NCI-H146 treated with DMSO at 0.1 percent for 48 hours (cell line): ENCODE measurements at regions not wholly inside any gene's neighbourhood (a gene's known extent, or its start where the extent isn't known, plus 50 kb on each side); places are given as distances from the start of the nearest gene placed in this dataset.
A peak's percentile ranks its signal among the peaks of the same experiment; 100 is the strongest.

ENCODE experiments used
- DNase-seq: peaks from one replicate; lab custom pipeline; 2025; ENCODE audit not compliant: unreplicated experiment; lab: John Stamatoyannopoulos, UW

DNA sequence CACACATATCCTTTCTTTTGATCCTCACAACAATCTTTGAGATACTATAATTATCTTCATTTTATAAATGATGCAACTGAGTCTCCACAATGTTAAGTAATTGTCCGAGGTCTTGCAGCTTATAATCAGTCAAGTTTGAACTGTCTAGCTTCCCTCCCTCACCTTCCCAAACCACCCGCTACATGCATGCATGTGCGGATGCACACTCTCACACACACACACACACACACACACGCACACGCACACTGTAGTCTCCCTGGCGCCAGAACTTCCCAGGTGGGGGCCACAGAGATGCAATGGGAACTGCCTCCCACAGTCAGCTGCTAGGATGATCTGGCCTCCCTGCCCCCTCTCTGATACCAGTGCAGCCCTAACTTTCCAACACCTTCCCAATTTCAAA lies 501.3 kb downstream of the BUD13 start:
- DNase-seq = no peak

DNA sequence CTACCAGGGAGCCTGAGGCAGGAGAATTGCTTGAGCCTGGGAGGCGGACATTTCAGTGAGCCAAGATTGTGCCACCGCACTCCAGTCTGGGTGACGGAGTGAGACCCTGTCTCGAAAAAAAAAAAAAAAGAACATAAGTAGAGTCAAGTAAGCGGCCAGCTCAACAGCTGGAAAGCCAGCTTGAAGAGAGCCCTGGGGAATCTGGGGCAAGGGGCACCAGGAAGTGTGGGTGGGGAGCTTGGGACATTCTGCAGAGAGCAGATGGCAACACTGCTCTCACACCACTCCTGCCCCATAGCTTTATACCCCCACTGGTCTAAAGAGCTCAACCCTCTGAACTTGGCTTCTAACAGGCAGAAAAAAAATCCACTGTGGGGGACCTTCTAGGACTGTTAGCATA lies 505.6 kb downstream of the BUD13 start:
- no peak for DNase-seq

DNA sequence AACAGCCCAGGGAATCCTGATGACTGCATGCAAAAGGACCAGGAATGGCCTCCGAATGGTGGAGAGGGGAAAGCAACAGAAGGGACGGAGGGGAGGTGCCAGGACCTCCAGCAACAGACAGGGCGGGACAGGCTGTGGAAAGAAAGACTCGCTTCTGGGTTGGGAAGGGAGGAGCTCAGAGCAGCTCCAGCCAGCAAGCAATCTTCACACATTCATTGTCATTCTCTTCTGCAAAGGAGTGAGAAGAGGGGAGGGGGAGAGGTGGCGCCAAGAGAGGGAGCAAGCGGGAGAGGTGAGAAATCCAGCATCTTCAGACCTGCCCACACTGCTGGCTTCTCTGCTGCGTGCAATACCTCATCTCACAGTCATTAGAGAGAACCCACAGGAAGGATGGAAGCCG lies 509.0 kb downstream of the BUD13 start:
- DNase-seq = no peak

DNA sequence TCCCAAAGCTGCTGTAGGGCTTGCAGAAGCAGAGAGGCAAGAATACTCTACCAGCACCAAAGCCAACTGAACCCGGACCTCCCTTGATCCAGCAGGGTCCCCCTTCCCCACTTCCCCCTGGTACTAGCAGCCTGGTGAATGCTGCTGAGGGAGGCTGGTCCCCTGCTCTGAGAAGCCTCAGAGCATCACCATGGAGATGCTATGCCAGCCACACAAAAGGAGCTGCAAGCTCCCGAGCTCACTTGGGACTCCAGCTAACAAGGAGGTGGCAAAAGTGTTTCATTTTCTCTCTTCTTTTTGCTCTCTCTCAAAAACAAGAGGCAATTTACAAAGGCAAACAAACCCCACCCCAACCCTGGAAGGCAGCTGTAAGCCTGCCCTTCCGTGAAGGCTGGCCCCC lies 509.8 kb downstream of the BUD13 start:
- no peak for DNase-seq

DNA sequence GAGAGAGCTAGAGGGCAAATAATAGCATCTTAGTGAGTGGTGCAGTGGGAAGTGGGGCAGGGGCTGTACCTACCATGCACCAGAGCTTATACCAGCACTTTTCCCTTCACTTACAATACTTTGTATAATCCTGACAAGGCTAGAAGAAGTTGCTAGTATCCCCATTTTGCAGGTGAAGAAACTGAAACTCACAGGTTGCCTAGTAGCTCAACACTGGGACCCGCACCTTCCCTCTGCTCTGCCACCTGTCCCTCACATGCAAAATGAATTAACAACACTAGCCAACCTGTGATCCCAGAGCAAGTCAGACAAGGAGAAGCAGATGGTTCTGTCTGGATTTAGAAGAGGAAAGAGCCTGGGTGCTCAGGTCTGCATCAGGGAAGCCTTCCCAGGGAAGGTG lies 510.4 kb downstream of the BUD13 start:
- DNase-seq = no peak

DNA sequence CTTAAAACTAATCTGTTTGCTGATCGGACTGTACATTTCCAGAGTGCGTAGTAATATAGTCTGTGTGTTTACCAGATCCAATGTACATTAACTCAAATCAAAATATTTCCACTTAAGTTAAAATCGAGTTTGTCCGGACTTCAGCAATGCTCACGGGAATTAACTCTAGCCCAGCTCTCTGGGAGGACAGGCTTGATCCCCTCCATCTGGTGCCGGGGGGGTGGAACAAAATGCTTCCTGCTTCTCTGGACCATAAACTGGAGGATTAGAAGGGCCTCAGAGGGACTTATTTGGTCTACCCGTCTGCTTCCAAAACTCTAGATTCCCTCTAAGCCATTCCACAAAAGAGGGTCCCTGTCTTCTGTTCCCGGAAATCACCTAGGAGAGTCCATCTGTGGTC lies 511.2 kb downstream of the BUD13 start:
- DNase-seq = no peak

DNA sequence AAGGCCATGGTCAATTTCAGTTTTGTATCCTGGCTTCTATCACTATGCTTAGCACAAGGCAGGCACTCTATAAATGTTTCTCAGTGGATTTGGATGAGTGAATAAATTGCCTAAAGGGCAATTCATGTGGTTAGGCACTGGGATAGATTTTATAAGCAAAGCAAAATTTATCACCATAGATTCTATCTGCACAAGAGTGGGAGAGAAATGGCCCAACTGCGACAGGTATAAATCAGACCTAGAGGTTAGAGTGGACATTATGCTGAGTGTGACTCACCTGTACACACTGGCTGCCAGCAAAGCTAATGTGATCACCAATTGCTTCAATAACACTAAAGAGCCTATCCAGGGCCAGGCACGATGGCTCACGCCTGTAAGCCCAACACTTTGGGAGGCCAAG lies 514.0 kb downstream of the BUD13 start:
- DNase-seq = no peak

DNA sequence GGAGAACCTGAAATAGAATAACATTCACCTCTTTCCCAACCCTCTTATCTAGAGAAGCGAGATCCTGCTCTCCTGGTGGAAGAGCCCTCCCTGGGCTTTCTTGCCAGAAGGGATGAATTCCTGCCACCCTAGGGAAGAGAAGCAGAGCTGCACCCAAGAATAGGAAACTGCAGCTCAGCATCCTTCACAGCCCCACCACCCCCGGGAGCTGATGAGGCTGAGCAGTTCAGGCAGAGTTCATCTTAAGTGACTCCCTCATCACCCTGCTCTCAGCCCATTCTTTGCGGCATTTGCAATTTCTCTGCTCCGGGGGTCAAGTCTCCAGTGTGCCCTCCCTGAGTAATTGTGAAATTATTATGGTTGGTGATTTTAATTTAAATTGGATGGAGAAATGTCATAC lies 514.9 kb downstream of the BUD13 start:
- DNase-seq = no peak

DNA sequence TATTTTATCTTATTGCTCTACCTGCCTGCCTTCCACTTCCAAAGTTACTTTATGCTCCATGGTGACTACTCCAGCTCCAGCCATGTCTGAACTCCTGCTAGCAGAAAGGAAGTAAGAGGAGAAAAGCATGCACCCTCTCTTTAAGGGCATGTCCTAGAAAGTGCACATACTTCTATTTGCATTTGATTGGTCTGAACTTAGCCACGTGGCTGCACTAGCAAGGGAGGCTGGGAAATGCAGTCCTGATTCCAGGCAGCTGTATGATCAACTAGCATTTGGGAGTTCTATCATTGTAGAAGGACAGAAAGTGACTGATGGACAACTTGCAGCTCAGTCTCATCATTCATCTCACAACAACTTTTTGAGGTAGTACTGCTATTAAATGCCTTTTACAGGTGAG lies 515.7 kb downstream of the BUD13 start:
- no peak for DNase-seq

DNA sequence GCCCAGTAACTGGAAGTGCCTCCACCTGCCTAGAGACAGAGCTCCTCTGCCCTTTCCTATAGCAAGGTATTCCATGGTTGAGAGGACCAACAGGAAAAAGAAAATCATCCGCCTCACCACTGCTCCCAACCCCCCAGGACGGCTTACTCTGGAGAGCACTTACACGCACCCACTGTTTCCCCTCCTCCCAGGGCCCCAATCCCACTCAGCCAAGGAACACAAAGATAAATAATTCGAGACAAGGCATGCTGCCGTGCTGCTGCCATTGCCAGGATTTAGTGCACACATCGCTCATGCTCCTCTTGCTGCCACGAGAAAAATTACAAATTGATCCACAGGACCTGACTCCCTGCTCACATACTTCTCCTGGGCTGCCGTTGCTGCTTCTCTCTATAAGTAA lies 516.6 kb downstream of the BUD13 start:
- no peak for DNase-seq

DNA sequence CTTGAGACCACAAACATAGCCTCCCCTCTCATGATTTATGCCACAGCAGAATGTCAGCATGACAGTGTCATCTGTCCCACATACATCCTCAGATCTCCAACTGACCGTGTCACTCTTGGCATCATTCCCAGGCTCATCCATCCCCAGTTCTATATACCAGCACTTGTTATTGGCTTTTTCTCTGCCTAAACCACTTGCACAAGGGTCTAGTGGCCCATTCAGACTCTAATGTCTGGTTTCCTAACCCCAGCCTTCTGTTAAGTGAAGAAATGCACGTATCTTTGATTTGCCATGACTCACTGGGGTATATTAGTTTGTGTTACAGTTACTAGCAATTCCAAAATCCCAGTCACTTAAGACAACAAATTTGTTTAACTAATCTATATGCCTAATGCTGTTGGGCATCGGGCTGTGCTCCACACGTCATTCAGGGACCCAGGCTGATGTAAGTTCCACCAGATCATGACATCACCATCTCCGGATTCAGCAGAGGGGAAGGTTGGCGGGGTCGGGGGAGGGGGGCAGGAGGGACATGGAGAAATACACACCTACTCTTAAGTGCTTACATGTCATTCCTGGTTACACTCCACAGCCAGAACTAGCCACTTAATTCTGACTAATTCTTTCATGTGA lies 517.4 kb downstream of the BUD13 start:
- no peak for DNase-seq

DNA sequence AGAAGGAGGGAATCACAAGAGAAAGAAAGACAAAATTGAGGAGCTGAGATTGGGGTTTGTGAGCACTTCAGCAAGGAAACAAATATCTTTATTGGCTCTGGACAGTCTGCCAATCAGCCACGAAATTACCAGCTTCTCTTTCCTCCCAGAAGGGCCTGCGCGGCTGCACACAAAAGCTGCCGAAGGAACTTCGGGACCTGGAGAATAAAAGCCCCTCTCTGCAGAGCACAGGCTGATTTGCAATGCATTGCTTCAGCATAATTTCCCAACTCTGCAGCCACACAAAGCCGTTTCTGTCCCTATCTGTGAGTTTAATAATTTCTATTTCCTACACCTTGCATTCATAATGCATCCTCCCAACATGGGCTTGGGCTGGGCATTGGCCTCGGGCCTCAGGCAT lies 522.6 kb downstream of the BUD13 start:
- no peak for DNase-seq

DNA sequence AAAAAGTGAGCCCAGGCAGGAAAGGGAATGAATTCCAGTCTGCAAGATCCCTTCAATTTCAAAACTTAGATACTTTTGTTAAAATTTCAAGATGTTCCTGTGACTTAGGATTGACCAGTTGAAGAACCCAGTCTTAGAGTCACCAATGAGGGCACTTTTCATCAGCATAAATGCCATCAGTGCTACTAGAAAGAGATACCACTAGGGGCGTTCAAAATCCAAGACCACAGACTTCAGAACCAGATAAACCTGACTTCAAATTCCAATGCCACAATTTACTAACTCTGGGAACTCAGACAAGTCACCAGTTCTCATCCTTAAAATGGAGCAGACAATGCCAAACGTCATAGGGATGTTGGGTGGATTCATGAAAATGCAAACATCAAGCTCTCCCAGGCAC lies 523.2 kb downstream of the BUD13 start:
- DNase-seq = no peak

DNA sequence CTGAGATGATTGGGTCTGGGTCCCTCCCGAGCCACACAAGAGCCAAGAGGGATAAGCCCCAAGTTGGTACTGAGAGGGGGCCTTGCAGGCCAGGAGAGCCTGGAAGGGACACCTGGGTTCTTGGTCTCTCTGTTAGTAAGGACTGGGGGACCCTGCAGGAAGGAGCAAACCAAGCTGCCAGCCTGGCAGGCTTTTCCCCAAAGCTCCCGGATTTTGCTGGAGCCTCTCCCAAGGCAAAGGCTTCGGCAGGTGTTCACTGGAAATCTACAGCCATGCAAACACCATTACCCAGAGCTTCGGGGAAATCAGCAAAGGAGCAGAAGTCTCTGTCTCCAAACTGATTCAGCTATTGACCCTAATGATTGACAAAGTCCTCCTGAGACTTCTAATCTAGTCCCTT lies 527.9 kb downstream of the BUD13 start:
- DNase-seq = no peak

DNA sequence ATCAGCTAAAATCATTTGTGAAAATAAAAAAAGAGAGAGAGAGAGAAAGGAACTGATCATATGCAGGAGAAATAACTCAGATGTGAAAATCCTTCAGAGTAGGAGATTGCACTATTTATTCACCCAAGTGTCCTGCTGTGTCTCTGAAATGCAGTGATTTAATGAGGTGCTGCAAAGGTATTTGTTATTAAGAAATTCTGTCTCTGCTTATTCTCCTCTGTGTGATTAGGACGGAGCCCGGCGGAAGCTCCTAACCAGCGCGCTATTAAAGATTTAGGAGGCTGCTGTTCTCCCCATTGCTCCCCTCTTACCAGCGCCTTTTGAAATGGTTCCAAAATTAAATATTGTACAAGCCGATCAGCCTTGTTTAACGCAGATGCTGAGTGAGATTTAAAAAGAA lies 528.3 kb downstream of the BUD13 start:
- DNase-seq = no peak

DNA sequence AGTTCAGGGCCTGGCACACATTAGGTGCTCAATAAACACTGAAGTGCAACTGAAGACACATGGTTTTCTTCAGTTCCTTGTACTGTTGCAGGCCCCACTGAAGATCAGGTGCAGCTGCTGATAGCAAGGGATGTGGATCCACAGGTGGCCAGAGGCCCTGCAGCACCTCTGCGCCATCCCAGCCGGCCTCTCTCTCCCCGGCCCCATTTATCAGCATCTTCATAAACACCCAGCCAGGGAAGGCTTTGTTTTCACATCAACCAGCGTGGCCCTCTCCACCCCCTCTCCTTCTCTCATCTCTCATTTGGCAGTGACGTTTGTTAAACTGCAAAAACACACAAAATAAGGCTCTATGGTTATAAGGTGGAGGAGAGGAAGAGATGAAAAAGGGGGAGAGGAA lies 528.8 kb downstream of the BUD13 start:
- no peak for DNase-seq

DNA sequence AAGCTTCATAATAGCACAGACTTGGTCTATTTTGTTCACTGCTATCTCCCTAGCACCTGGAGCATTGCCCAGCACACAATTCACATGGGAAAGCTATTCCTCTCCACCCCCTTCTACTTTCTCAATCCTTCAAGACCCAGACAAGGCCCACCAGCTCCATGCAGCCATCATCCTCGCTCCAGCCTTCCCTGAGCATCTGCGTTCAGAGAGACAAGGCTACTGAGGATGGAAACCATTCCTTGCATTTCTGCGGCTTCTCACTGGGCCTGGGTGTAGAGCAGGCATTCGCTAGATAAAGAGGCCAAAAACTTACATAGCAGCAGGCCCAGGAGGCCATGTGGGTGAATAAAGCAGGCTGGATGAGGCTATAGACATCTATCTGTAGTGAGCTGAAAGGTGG lies 530.8 kb downstream of the BUD13 start:
- DNase-seq = no peak

DNA sequence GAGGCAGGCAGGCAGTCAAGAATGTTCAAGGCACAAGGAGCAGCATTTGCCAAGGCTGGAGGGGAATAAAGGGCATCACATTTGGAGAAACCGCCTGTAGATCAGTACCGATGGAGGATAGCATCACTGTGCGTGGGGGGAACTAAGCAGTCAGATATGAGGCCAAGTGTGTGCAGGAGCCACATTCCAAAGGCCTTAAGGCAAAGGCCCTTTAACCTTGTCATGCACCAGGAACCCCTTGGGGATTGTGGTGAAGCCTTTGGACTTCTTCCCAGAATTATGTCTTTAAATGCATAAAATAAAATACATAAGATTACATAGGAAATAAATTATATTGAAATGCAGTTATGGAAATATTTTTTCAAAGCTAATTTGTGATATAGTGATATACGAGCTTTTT lies 532.1 kb downstream of the BUD13 start:
- no peak for DNase-seq

DNA sequence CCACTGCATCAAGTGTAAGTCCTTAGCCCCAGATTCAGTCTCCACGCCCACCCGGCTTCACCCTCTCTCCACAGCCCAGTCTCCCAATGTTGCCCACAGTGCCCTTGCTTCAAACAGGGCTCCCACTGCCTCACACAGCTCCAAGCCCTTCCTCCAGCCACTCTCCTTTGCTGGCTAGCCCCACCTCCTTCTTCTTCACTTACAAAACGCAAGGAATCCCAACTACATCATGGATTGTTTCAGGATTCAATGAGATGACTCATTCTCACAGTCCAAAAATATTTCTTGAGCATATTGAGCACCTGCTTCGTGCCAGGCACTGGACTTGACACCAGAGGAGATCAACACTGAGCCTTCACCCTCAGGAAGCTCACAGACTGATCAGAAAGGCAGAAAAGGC lies 533.5 kb downstream of the BUD13 start:
- no peak for DNase-seq

DNA sequence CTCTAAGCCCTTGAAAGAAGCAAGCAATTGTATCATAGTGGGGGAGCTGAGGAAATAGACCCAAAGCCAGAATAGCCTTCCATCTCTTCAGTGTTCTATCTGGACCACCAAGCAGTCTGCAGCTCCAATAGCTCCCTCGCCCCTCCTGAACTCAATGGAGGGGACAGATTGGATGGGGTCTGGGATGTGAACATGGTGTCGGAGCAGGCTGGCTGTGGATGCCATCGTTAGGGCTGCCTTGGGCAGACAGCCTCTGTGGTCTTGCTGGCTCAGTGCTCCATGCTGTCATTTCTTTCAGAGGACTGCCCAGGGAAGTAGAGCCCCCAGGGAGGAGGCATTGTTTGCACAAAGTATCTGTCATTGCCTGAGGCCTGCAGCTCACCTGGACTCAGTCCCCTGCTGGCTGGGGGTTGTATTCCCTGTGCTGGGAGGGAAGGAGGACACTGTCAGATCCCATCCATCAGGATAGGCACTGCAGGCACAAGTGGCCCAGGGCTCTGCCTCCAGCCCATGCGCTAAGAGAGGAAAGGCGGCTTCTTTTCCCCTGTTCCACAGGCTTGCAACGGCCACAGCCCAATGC lies 537.7 kb downstream of the BUD13 start:
- peak; percentile 96 for DNase-seq

DNA sequence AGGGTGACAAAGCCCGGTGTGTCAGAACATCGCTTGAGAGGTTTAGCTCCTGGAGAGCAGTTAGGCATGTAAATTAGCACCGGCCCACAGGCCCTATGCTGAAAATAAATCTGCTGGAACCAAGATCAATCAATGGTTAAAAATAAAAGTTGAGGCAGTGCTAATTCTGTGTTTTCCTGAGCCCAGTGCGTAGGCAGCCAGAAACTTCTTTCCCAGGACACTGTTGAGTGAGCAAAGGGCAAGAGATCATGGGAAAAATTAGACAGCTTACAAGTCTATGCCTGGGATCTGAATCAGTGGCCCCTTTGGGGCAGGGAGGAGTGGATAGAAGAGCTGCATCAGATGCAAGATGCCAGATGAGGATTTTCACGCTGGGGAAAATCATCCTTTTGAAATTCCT lies 539.2 kb downstream of the BUD13 start:
- DNase-seq = no peak

DNA sequence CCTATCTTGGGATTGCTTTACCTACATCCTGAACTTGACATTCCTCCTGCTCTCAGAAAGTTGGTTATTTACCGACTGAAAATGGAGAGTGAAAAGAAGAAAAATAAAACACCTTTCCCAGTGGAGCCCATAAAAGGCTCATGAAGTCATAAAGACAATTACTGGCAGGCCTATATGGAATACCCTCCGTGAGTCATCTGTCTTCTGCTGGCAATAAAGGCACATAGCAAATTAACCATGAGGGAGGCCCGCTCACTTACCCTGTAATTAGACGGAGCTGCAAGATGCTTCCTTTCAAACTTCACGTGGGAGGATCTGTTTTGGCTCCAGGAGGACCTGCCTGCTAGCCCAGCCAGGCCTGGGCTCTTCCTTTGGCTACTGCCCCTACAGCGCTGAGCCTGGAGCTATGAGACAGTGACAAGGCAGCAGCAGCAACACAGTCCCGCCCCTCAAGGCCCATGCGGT lies 540.4 kb downstream of the BUD13 start:
- DNase-seq = peak; percentile 42

DNA sequence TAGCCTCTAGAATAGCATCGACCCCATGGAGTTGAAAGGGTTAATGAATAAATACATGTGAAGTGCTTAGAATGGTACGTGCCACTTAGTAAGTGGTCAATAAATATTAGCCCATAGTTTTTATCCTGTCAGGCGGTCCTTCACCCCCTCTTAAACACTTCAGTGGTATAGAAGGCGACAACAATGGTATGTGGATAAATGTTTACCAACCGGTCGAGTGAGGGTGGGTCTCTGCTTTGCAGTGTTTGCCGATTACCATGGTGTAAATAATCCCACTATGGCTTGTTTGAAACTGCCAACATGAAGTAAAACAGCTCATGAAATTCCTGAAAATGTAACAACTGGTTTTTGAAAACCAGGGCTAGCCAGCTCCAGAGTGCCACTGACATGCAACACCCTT lies 541.2 kb downstream of the BUD13 start:
- no peak for DNase-seq
